H9 (cell line): ENCODE measurements at regions not wholly inside any gene's neighbourhood (a gene's known extent, or its start where the extent isn't known, plus 50 kb on each side); places are given as distances from the start of the nearest gene placed in this dataset.

Source experiments
- DNase-seq: peaks from one replicate; pipeline ENCODE4 v3.0.0-alpha.2; 2017
- H2AFZ ChIP-seq: one replicate; pipeline ENCODE4 v1.6.1; 2013; ENCODE audit warnings: mild to moderate bottlenecking, low read length, control low read depth, moderate library complexity
- H2AK5ac ChIP-seq: 2 replicates; pipeline ENCODE4 v1.6.1; 2013; ENCODE audit warnings: low read length, control low read depth, mixed read lengths; ENCODE audit not compliant: insufficient read length
- H2BK120ac ChIP-seq: one replicate; pipeline ENCODE4 v1.6.1; 2013; ENCODE audit warnings: low read depth, mild to moderate bottlenecking, low read length, control low read depth, inconsistent platforms; ENCODE audit not compliant: poor library complexity, severe bottlenecking
- H2BK12ac ChIP-seq: 2 replicates; pipeline ENCODE4 v1.6.1; 2013; ENCODE audit warnings: low read length, control low read depth, mixed read lengths, low read depth; ENCODE audit not compliant: insufficient read length
- H2BK15ac ChIP-seq: 2 replicates; pipeline ENCODE4 v1.6.1; 2013; ENCODE audit warnings: low read depth, low read length, control low read depth
- H2BK20ac ChIP-seq: one replicate; pipeline ENCODE4 v1.6.1; 2013; ENCODE audit warnings: low read depth, mild to moderate bottlenecking, low read length, control low read depth, inconsistent platforms; ENCODE audit not compliant: poor library complexity, severe bottlenecking
- H2BK5ac ChIP-seq: 2 replicates; pipeline ENCODE4 v1.6.1; 2013; ENCODE audit warnings: low read length, control low read depth, mixed read lengths; ENCODE audit not compliant: insufficient read length
- H3K14ac ChIP-seq: 2 replicates; pipeline ENCODE4 v1.6.1; 2013; ENCODE audit warnings: low read length, control low read depth; ENCODE audit not compliant: insufficient read depth
- H3K18ac ChIP-seq: 2 replicates; pipeline ENCODE4 v1.6.1; 2013; ENCODE audit warnings: low read depth, mild to moderate bottlenecking, mixed read lengths, low read length, control low read depth; ENCODE audit not compliant: insufficient read length
- H3K23ac ChIP-seq: 2 replicates; pipeline ENCODE4 v1.6.1; 2013; ENCODE audit warnings: low read length, control low read depth, mixed read lengths, low read depth; ENCODE audit not compliant: insufficient read length
- H3K23me2 ChIP-seq: 2 replicates; pipeline ENCODE4 v1.6.1; 2013; ENCODE audit warnings: low read depth, mild to moderate bottlenecking, mixed read lengths, low read length, control low read depth; ENCODE audit not compliant: insufficient read length, poor library complexity, severe bottlenecking
- H3K27ac ChIP-seq: 2 replicates; pipeline ENCODE4 v1.5.1; 2013; ENCODE audit warnings: low read length, control low read depth, mixed read lengths, low read depth; ENCODE audit not compliant: insufficient read length
- H3K27me3 ChIP-seq: 2 replicates; pipeline ENCODE4 v1.6.1; 2013; ENCODE audit warnings: low read length, control low read depth, inconsistent platforms; ENCODE audit not compliant: insufficient read depth
- H3K4ac ChIP-seq: 2 replicates; pipeline ENCODE4 v1.6.1; 2013; ENCODE audit warnings: low read depth, mild to moderate bottlenecking, control low read depth, inconsistent platforms, low read length, moderate library complexity
- H3K4me1 ChIP-seq: 2 replicates; pipeline ENCODE4 v1.6.1; 2013; ENCODE audit warnings: low read length, control low read depth, inconsistent platforms; ENCODE audit not compliant: insufficient read depth
- H3K4me2 ChIP-seq: 2 replicates; pipeline ENCODE4 v1.6.1; 2013; ENCODE audit warnings: low read length, control low read depth, mixed read lengths; ENCODE audit not compliant: insufficient read length, insufficient read depth
- H3K56ac ChIP-seq: 2 replicates; pipeline ENCODE4 v1.6.1; 2013; ENCODE audit warnings: low read depth, mild to moderate bottlenecking, mixed read lengths, low read length, control low read depth; ENCODE audit not compliant: insufficient read length
- H3K79me1 ChIP-seq: 2 replicates; pipeline ENCODE4 v1.6.1; 2013; ENCODE audit warnings: low read depth, mild to moderate bottlenecking, moderate library complexity, low read length, control low read depth, inconsistent platforms; ENCODE audit not compliant: insufficient read depth, poor library complexity, severe bottlenecking
- H3K79me2 ChIP-seq: 2 replicates; pipeline ENCODE4 v1.6.1; 2013; ENCODE audit warnings: low read length, control low read depth, inconsistent platforms; ENCODE audit not compliant: insufficient read depth
- H3K9ac ChIP-seq: 2 replicates; pipeline ENCODE4 v1.6.1; 2013; ENCODE audit warnings: low read length, control low read depth, mixed read lengths; ENCODE audit not compliant: insufficient read length; ENCODE audit errors: extremely low read depth
- H3K9me3 ChIP-seq: one replicate; pipeline ENCODE4 v1.6.1; 2013; ENCODE audit warnings: low read depth, low read length, inconsistent platforms; ENCODE audit not compliant: control insufficient read depth
- H3T11ph ChIP-seq: one replicate; pipeline ENCODE4 v1.6.1; 2013; ENCODE audit warnings: mild to moderate bottlenecking, low read length, control low read depth, inconsistent platforms
- H4K20me1 ChIP-seq: one replicate; pipeline ENCODE4 v1.6.1; 2013; ENCODE audit not compliant: control insufficient read depth, insufficient read length, insufficient read depth
- H4K5ac ChIP-seq: 2 replicates; pipeline ENCODE4 v1.6.1; 2013; ENCODE audit warnings: low read depth, mild to moderate bottlenecking, mixed read lengths, low read length, control low read depth; ENCODE audit not compliant: insufficient read length
- H4K8ac ChIP-seq: replicated peaks from 2 replicates; pipeline ENCODE4 v1.6.1; 2013; ENCODE audit warnings: low read length, control low read depth, mixed read lengths, low read depth; ENCODE audit not compliant: insufficient read length
- H4K91ac ChIP-seq: 2 replicates; pipeline ENCODE4 v1.6.1; 2013; ENCODE audit warnings: low read depth, mild to moderate bottlenecking, moderate library complexity, mixed read lengths, low read length, control low read depth; ENCODE audit not compliant: insufficient read length
- H3K27ac Mint-ChIP-seq, 3 experiments: 2 replicates in 2 of 3; 3 replicates in 1 of 3; pipeline ENCODE4 v1.8.0; 2020 to 2021; ENCODE audit warnings: mixed read lengths in 3 of 3, mild to moderate bottlenecking in 1 of 3, moderate library complexity in 1 of 3
- H3K27me3 Mint-ChIP-seq: 2 replicates; pipeline ENCODE4 v1.8.0; 2021; ENCODE audit warnings: low read depth, mild to moderate bottlenecking, moderate library complexity, mixed read lengths
- H3K36me3 Mint-ChIP-seq, 3 experiments: 2 replicates in 2 of 3; 3 replicates in 1 of 3; pipeline ENCODE4 v1.8.0; 2020 to 2021; ENCODE audit warnings: low read depth in 3 of 3, mixed read lengths in 3 of 3; ENCODE audit not compliant: insufficient read depth in 1 of 3
- H3K4me1 Mint-ChIP-seq, 2 experiments: 2 replicates each; pipeline ENCODE4 v1.8.0; 2020; ENCODE audit warnings: mixed read lengths in 2 of 2
- H3K4me3 Mint-ChIP-seq, 2 experiments: 2 replicates in 1 of 2; 3 replicates in 1 of 2; pipeline ENCODE4 v1.8.0; 2020 to 2021; ENCODE audit warnings: mild to moderate bottlenecking in 2 of 2, mixed read lengths in 2 of 2, moderate library complexity in 1 of 2
- H3K9me3 Mint-ChIP-seq, 2 experiments: 2 replicates in 1 of 2; 3 replicates in 1 of 2; pipeline ENCODE4 v1.8.0; 2020; ENCODE audit warnings: mild to moderate bottlenecking in 2 of 2, mixed read lengths in 2 of 2, moderate library complexity in 1 of 2
- CTCF ChIP-seq: fragments of 200-600 bp; sonication (generic); conservative IDR thresholded peaks from 3 replicates; pipeline ENCODE4 v1.8.0; 2021; ENCODE audit warnings: antibody characterized with exemption, mild to moderate bottlenecking

DNA sequence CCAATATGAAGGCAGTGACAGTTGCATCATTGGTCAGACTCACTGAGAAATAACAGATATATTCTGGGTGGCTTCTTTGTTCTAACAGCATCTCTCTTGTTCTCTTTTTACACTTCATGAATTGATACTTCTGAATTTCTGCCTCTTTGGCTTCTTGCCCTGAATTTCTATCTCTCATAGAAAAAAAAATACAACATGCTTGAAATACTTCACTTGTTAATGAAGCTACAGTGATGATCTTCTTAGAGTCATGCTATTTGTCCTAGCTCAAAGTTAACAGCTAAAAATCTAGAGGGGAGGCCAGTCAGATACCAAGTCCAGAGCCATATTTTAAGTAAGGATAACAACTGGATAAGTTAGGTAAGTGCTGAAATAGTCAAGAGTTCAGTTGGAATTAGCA is 597.2 kb upstream of the AGTR1 start:
- Histone ChIP-seq H4K5ac (no peak overlapping the region), H2BK20ac (no peak overlapping the region), H3K4ac (no peak overlapping the region), H3K23me2 (no peaks in the 10 kb centered on the region), H3K79me1 (no peaks in the 10 kb centered on the region), H2BK120ac (no peak overlapping the region), H2BK5ac (no peak overlapping the region), H3K4me1 (no peaks in the 10 kb centered on the region; the same call in 1 of the 2 replicates), H2BK12ac (no peak overlapping the region), H2AFZ (no peak overlapping the region), H3K9me3 (no peaks in the 10 kb centered on the region), H3K4me2 (no peak overlapping the region), H3K18ac (no peak overlapping the region), H3K14ac (no peak overlapping the region), H2BK15ac (no peak overlapping the region), H3T11ph (no peak overlapping the region), H3K9ac (no peak overlapping the region), H4K8ac (no peak overlapping the region), H3K56ac (no peak overlapping the region), H3K23ac (no peak overlapping the region), H2AK5ac (no peak overlapping the region), H3K79me2 (no peaks in the 10 kb centered on the region), H3K27me3 (no peaks in the 10 kb centered on the region), H4K91ac (no peak overlapping the region), H4K20me1 (no peaks in the 10 kb centered on the region), H3K27ac (no peak overlapping the region)
- Mint-ChIP-seq H3K4me1 (peaks cover 6 to 9% of the 10 kb centered on the region in 2 experiments), H3K9me3 (peaks cover 0 to 1% of the 10 kb centered on the region in 2 experiments; a peak in 1 of 5 replicates), H3K27ac (no peak overlapping the region), H3K4me3 (no peak overlapping the region), H3K36me3 (no peaks in the 10 kb centered on the region), H3K27me3 (no peaks in the 10 kb centered on the region)
- no peak for TF ChIP-seq CTCF
- no peak for DNase-seq
